ENCODE measurements at regions not wholly inside any gene's neighbourhood (a gene's known extent, or its start where the extent isn't known, plus 50 kb on each side); places are given as distances from the start of the nearest gene placed in this dataset.

DNA sequence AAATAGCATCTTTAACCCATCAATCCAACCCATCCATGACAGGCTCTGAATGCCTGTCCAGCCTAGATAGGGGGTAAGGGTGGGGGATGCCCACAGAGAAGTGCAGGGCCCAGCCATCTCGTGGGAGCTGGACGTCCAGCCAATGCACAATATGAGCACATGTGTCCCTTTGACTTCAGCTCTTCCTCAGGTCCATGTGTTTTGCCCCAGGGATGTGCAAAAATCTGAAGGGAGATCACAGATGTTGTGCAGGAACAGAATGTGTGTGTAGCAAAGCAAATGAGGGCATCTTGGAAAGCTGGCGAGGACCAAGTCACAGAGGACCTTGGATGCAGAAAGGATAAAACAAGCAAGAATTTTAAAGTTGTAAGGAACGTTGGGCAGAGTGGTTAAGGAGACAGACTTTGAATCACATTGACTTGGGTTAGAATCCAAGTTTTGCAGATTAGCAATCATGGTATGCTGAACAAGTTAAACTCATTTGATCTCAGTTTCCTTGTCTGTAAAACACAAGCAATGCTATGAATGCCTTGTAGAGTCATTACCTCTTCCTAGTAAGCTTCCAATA lies 104.5 kb downstream of the TTC32 start:
- H3K9ac ChIP-seq (ENCODE audit: insufficient read length, low read depth) = no peak overlapping the region
- H3K4me3 ChIP-seq (ENCODE audit: insufficient read length, low read depth) = no peak overlapping the region
- no peaks in the 10 kb centered on the region for H3K27me3 ChIP-seq (ENCODE audit: insufficient read depth, insufficient read length)
- no peaks in the 10 kb centered on the region for H3K9me3 ChIP-seq (ENCODE audit: insufficient read depth, low read length)
- TF ChIP-seq SUZ12 (IDR thresholded peaks at IDR 0.05; ENCODE audit: extremely low read depth, insufficient read depth, insufficient read length) = no peak
- no peak for TF ChIP-seq ZNF274 (IDR thresholded peaks at IDR 0.05; ENCODE audit: low read depth, low read length)
- no peak for TF ChIP-seq YY1 (IDR thresholded peaks at IDR 0.05; ENCODE audit: insufficient read depth, insufficient read length)
- H3K36me3 ChIP-seq (ENCODE audit: insufficient read depth, insufficient read length, low read length) = no peaks in the 10 kb centered on the region
- H3K4me1 ChIP-seq (ENCODE audit: insufficient read depth, insufficient read length) = no peaks in the 10 kb centered on the region
- no peak for DNase-seq (ENCODE audit: low read depth, low spot score)

DNA sequence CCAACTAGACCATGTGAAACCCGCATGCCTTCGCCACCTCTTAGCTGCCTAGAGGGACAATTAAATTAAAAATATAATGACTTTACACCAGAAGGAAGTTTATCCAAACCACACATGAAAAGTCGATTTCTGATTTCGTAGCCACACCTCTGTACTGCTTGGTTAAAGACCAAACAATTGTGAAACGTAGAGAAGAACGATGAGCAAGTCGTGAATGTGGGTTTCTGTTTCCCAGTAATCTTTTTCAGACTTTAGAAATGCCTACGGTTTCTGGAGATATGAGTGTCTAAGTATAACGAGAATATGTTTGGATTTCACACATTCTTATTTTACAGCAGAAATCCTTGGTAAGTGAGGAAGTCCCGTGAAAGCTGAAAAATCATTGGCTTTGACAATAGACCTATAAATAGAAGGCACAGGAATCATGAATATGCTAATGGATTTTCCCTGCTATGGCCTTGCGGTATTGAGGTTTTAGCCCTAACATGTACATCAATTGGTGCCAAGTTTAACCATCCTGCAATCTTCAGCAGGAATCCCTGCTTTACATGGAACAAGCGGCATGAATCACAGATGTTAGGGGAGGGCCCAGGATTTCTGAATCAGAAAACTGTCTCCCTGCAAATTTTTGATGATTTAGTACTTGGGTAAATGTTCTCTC lies 105.6 kb downstream of the TTC32 start:
- H3K9ac ChIP-seq (ENCODE audit: insufficient read length, low read depth) = no peak overlapping the region

DNA sequence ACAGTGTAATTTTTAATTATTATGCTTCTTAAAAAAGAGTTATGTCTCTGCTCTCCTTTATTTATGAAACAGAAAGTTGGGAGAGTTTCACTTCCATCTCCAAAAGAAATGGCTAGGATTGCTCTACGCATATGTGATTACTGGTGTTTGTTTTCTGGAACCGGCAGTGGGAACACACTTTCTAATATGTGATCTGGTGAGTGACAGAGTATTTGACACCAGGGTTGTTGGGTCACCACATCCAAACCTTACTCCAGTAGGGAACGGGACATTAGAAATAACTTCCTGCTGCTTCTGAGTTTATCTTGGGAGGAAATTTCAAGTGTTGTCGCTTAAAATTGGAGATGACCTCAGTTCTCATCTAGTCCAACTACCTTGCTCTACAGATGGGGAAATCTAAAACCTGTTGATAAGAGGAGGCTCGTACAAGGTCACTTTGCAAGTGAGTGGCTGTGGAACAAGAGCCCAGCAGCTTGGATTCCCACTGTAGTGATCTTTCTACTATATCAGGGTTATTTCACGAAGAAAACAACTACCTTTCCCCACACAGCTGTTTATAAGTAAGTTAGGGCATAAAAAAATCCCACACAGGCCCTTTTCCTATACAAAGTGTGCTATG lies 108.5 kb downstream of the TTC32 start:
- H3K9me3 ChIP-seq (ENCODE audit: insufficient read depth, low read length) = no peaks in the 10 kb centered on the region

More for the DNA sequence above, 105.6 kb downstream of the TTC32 start:
- no peaks in the 10 kb centered on the region for H3K4me1 ChIP-seq (ENCODE audit: insufficient read depth, insufficient read length)
- no peaks in the 10 kb centered on the region for H3K36me3 ChIP-seq (ENCODE audit: insufficient read depth, insufficient read length, low read length)
- TF ChIP-seq ZNF274 (IDR thresholded peaks at IDR 0.05; ENCODE audit: low read depth, low read length) (no peak), YY1 (IDR thresholded peaks at IDR 0.05; ENCODE audit: insufficient read depth, insufficient read length) (no peak), SUZ12 (IDR thresholded peaks at IDR 0.05; ENCODE audit: extremely low read depth, insufficient read depth, insufficient read length) (no peak)
- no peaks in the 10 kb centered on the region for H3K27me3 ChIP-seq (ENCODE audit: insufficient read depth, insufficient read length)
- H3K4me3 ChIP-seq (ENCODE audit: insufficient read length, low read depth) = no peak overlapping the region
- H3K9me3 ChIP-seq (ENCODE audit: insufficient read depth, low read length) = no peaks in the 10 kb centered on the region
- no peak for DNase-seq (ENCODE audit: low read depth, low spot score)

DNA sequence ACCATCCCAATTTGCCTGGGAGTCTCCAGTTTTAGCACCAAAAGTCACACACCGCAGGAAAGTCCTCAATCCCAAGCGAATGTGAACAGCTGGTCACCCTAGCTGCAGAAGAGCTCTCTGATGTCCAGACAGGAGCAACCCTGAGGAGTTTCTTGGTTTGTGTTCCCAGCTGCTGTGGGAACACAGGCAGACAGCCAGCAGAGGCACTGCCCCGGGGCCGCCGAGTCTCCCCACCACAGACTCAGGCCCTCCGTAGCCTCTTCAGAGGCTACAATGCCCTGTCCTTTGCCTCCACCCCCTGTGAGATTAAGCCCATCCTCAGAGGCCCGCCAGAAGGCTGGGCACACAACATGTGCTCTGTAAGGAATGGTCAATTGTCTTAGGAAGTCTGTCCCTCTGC lies 111.5 kb downstream of the TTC32 start:
- Histone ChIP-seq H3K27me3 (ENCODE audit: insufficient read depth, insufficient read length) (no peaks in the 10 kb centered on the region), H3K9me3 (ENCODE audit: insufficient read depth, low read length) (no peaks in the 10 kb centered on the region), H3K4me3 (ENCODE audit: insufficient read length, low read depth) (no peak overlapping the region), H3K4me1 (ENCODE audit: insufficient read depth, insufficient read length) (peaks cover 5% of the 10 kb centered on the region), H3K9ac (ENCODE audit: insufficient read length, low read depth) (no peak overlapping the region), H3K36me3 (ENCODE audit: insufficient read depth, insufficient read length, low read length) (no peaks in the 10 kb centered on the region)
- DNase-seq (ENCODE audit: low read depth, low spot score) = no peak
- TF ChIP-seq ZNF274 (IDR thresholded peaks at IDR 0.05; ENCODE audit: low read depth, low read length) = no peak
- no peak for TF ChIP-seq YY1 (IDR thresholded peaks at IDR 0.05; ENCODE audit: insufficient read depth, insufficient read length)
- TF ChIP-seq SUZ12 (IDR thresholded peaks at IDR 0.05; ENCODE audit: extremely low read depth, insufficient read depth, insufficient read length) = no peak

More for the DNA sequence above, 108.5 kb downstream of the TTC32 start:
- no peaks in the 10 kb centered on the region for H3K36me3 ChIP-seq (ENCODE audit: insufficient read depth, insufficient read length, low read length)
- H3K4me3 ChIP-seq (ENCODE audit: insufficient read length, low read depth) = no peak overlapping the region
- TF ChIP-seq SUZ12 (IDR thresholded peaks at IDR 0.05; ENCODE audit: extremely low read depth, insufficient read depth, insufficient read length) (no peak), ZNF274 (IDR thresholded peaks at IDR 0.05; ENCODE audit: low read depth, low read length) (no peak), YY1 (IDR thresholded peaks at IDR 0.05; ENCODE audit: insufficient read depth, insufficient read length) (no peak)
- no peaks in the 10 kb centered on the region for H3K27me3 ChIP-seq (ENCODE audit: insufficient read depth, insufficient read length)
- DNase-seq (ENCODE audit: low read depth, low spot score) = no peak
- H3K4me1 ChIP-seq (ENCODE audit: insufficient read depth, insufficient read length) = no peaks in the 10 kb centered on the region
- no peak overlapping the region for H3K9ac ChIP-seq (ENCODE audit: insufficient read length, low read depth)

DNA sequence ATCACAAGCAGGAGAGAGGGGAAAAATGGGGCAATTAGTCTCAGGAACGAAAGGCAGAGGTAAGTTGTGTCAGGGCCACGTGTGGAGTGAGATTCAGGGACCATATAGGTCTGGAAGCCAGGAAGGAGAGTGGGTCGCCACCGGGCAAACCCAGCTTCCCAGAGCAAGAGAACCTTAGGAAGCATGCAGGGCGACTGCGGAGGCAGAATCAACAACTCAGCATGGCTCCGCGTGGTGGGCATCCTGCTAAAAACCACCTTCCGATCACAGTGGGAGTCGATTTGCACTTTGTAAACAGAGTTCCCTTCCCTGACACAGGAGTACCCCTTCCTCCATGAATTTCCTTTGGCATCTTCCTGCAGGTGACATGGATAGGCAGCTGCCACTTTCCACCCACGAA lies 114.6 kb downstream of the TTC32 start:
- TF ChIP-seq YY1 (IDR thresholded peaks at IDR 0.05; ENCODE audit: insufficient read depth, insufficient read length) = no peak
- TF ChIP-seq ZNF274 (IDR thresholded peaks at IDR 0.05; ENCODE audit: low read depth, low read length) = no peak
- no peak for TF ChIP-seq SUZ12 (IDR thresholded peaks at IDR 0.05; ENCODE audit: extremely low read depth, insufficient read depth, insufficient read length)
- Histone ChIP-seq H3K9ac (ENCODE audit: insufficient read length, low read depth) (no peak overlapping the region), H3K27me3 (ENCODE audit: insufficient read depth, insufficient read length) (no peaks in the 10 kb centered on the region), H3K9me3 (ENCODE audit: insufficient read depth, low read length) (no peaks in the 10 kb centered on the region), H3K4me3 (ENCODE audit: insufficient read length, low read depth) (no peak overlapping the region), H3K36me3 (ENCODE audit: insufficient read depth, insufficient read length, low read length) (no peaks in the 10 kb centered on the region), H3K4me1 (ENCODE audit: insufficient read depth, insufficient read length) (peaks cover 5% of the 10 kb centered on the region)
- DNase-seq (ENCODE audit: low read depth, low spot score) = no peak

DNA sequence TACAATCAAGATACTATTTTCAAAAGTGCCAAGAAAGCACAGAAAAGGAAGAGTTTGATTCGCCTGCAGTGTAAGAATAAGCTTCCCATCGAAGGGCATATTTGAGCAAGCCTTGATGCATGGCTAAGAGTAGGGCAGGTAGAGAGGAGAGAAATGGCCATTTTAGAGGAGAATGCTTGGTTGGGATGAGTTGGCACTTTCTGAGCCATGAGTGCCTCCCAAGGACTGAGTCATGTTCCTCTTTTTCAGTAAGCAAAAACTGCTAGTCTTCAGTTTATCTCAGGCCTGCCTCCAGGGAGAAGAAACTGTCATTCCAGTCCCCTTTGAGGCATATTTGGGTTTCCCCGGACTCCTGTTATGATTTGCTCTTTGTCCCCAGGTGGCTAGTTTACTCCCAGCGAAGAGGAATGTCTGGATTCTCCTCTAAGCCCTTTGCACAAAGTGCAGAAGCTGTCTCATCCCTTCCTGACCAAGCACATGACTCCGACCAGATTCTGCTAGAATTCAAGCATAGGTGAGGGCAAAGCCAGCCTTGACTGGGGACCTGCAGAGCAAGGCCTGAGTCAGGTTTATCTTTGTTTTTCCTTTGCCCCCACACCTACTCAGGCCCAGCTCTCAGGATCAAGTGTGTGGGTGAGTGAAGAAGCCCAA lies 115.2 kb downstream of the TTC32 start:
- Histone ChIP-seq H3K9ac (ENCODE audit: insufficient read length, low read depth) (no peak overlapping the region), H3K36me3 (ENCODE audit: insufficient read depth, insufficient read length, low read length) (no peaks in the 10 kb centered on the region), H3K4me3 (ENCODE audit: insufficient read length, low read depth) (no peak overlapping the region), H3K9me3 (ENCODE audit: insufficient read depth, low read length) (no peaks in the 10 kb centered on the region), H3K4me1 (ENCODE audit: insufficient read depth, insufficient read length) (peaks cover 5% of the 10 kb centered on the region), H3K27me3 (ENCODE audit: insufficient read depth, insufficient read length) (no peaks in the 10 kb centered on the region)
- TF ChIP-seq YY1 (IDR thresholded peaks at IDR 0.05; ENCODE audit: insufficient read depth, insufficient read length) (no peak), SUZ12 (IDR thresholded peaks at IDR 0.05; ENCODE audit: extremely low read depth, insufficient read depth, insufficient read length) (no peak), ZNF274 (IDR thresholded peaks at IDR 0.05; ENCODE audit: low read depth, low read length) (no peak)
- DNase-seq (ENCODE audit: low read depth, low spot score) = no peak

DNA sequence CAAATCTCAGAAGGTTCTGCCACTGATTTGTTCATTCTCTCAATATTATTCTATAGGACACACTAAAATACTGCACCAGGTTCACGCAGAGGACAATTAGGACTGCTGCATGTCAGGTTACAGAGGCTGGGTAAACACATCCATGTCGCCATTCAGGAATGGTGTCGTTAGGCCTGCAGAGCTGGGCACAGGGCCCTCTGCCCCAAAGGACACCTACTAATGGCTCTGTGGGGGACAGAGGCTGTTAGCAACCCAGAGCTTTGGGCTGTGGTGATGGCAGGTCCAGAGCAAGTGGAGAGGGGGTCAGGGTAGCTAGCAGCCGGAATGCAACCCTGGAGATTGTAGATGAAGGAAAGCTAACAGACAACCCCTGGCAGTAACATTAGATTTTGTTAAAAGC lies 115.9 kb downstream of the TTC32 start:
- Histone ChIP-seq H3K4me3 (ENCODE audit: insufficient read length, low read depth) (no peak overlapping the region), H3K36me3 (ENCODE audit: insufficient read depth, insufficient read length, low read length) (no peaks in the 10 kb centered on the region), H3K9ac (ENCODE audit: insufficient read length, low read depth) (no peak overlapping the region), H3K4me1 (ENCODE audit: insufficient read depth, insufficient read length) (peaks cover 5% of the 10 kb centered on the region), H3K27me3 (ENCODE audit: insufficient read depth, insufficient read length) (no peaks in the 10 kb centered on the region), H3K9me3 (ENCODE audit: insufficient read depth, low read length) (no peaks in the 10 kb centered on the region)
- no peak for DNase-seq (ENCODE audit: low read depth, low spot score)
- TF ChIP-seq YY1 (IDR thresholded peaks at IDR 0.05; ENCODE audit: insufficient read depth, insufficient read length) (no peak), SUZ12 (IDR thresholded peaks at IDR 0.05; ENCODE audit: extremely low read depth, insufficient read depth, insufficient read length) (no peak), ZNF274 (IDR thresholded peaks at IDR 0.05; ENCODE audit: low read depth, low read length) (no peak)
